ENCODE measurements at regions not wholly inside any gene's neighbourhood (a gene's known extent, or its start where the extent isn't known, plus 50 kb on each side); places are given as distances from the start of the nearest gene placed in this dataset.

DNA sequence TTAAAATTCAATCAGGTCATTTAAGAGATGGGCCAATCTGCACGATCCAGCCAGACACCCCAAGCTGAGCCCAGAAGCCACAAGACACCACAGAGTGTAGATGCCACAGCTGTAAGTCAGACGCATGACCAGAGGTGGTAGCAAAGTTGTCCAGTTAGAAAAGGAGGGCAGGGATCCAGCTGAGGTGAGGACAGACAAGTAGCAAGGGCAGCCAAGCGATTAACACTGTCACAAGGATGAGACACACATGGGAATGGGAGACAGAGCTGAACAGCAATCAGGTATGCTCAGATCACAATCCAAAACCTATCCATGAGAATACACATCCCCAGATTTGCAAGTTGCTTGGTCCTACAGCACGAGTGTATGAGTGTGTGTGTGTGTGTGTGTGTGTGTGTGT is 143.4 kb upstream of the STK17B start:
- in situ Hi-C loops (cut with MboI; ENCODE audit: low pct_ligation_motif_present in 1 of 4, low pct_unique_long_range_greater_than_20kb in 1 of 4, low sequenced_read_pairs in 3 of 4), result loop anchor here in 1 of 4 donors (25.0 kb wide), 1 partner anchor 323 kb away; the partner anchor contains the start of gene CCDC150
- DNase-seq, result no peak
- TF ChIP-seq POLR2AphosphoS5 (IDR thresholded peaks at IDR 0.05), result no peak
- TF ChIP-seq EP300 (IDR thresholded peaks at IDR 0.05; ENCODE audit: low read depth), result no peak
- TF ChIP-seq, protein P1, sequence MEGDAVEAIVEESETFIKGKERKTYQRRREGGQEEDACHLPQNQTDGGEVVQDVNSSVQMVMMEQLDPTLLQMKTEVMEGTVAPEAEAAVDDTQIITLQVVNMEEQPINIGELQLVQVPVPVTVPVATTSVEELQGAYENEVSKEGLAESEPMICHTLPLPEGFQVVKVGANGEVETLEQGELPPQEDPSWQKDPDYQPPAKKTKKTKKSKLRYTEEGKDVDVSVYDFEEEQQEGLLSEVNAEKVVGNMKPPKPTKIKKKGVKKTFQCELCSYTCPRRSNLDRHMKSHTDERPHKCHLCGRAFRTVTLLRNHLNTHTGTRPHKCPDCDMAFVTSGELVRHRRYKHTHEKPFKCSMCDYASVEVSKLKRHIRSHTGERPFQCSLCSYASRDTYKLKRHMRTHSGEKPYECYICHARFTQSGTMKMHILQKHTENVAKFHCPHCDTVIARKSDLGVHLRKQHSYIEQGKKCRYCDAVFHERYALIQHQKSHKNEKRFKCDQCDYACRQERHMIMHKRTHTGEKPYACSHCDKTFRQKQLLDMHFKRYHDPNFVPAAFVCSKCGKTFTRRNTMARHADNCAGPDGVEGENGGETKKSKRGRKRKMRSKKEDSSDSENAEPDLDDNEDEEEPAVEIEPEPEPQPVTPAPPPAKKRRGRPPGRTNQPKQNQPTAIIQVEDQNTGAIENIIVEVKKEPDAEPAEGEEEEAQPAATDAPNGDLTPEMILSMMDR (IDR thresholded peaks at IDR 0.05), result no peak
- TF ChIP-seq POLR2A (IDR thresholded peaks at IDR 0.05), result no peak
- Histone ChIP-seq H3K27ac (no peak overlapping the region), H3K36me3 (no peaks in the 10 kb centered on the region), H3K4me1 (no peaks in the 10 kb centered on the region), H3K4me3 (no peak overlapping the region), H3K27me3 (no peaks in the 10 kb centered on the region), H3K9me3 (no peaks in the 10 kb centered on the region)
- intact Hi-C loops (cut with DNase I; ENCODE audit: low total_unique reads), result no loop called here
- WGBS, 2 donors (ENCODE audit: low coverage in 1 of 2), result 67 to 86% methylated on average over 2 to 4 of the region's 4 CpGs

GRCh38 chr2:196315388-196316049 is 144.1 kb upstream of the STK17B start:
- Histone ChIP-seq H3K4me1 (no peaks in the 10 kb centered on the region), H3K27ac (no peak overlapping the region), H3K9me3 (no peaks in the 10 kb centered on the region), H3K36me3 (no peaks in the 10 kb centered on the region), H3K4me3 (no peak overlapping the region), H3K27me3 (no peaks in the 10 kb centered on the region)
- no peak for DNase-seq
- TF ChIP-seq, protein P1 (IDR thresholded peaks at IDR 0.05), result no peak
- no peak for TF ChIP-seq POLR2A (IDR thresholded peaks at IDR 0.05)
- TF ChIP-seq POLR2AphosphoS5 (IDR thresholded peaks at IDR 0.05), result no peak
- TF ChIP-seq EP300 (IDR thresholded peaks at IDR 0.05; ENCODE audit: low read depth), result no peak
- intact Hi-C loops (cut with DNase I; ENCODE audit: low total_unique reads) (no loop called here), in situ Hi-C loops (cut with MboI; ENCODE audit: low pct_ligation_motif_present in 1 of 4, low pct_unique_long_range_greater_than_20kb in 1 of 4, low sequenced_read_pairs in 3 of 4) (loop anchor here in 1 of 4 donors (25.0 kb wide), 1 partner anchor 322 kb away; the partner anchor contains the start of gene CCDC150)
- WGBS, 2 donors (ENCODE audit: low coverage in 1 of 2), result 66 to 68% methylated on average over 3 of the region's 3 CpGs

- H3K4me3 ChIP-seq, result no peak overlapping the region
- no peak for TF ChIP-seq POLR2AphosphoS5 (IDR thresholded peaks at IDR 0.05)
- TF ChIP-seq POLR2A (IDR thresholded peaks at IDR 0.05), result no peak
- no peak for TF ChIP-seq EP300 (IDR thresholded peaks at IDR 0.05; ENCODE audit: low read depth)
- TF ChIP-seq, protein P1 (IDR thresholded peaks at IDR 0.05), result no peak
- WGBS, 2 donors (ENCODE audit: low coverage in 1 of 2), result 56 to 79% methylated on average over 4 of the region's 4 CpGs
- no peaks in the 10 kb centered on the region for H3K9me3 ChIP-seq
- intact Hi-C loops (cut with DNase I; ENCODE audit: low total_unique reads), result no loop called here
- no peaks in the 10 kb centered on the region for H3K36me3 ChIP-seq
- no peaks in the 10 kb centered on the region for H3K4me1 ChIP-seq
- in situ Hi-C loops (cut with MboI; ENCODE audit: low pct_ligation_motif_present in 1 of 4, low pct_unique_long_range_greater_than_20kb in 1 of 4, low sequenced_read_pairs in 3 of 4), result loop anchor here in 1 of 4 donors (25.0 kb wide), 1 partner anchor 321 kb away; the partner anchor contains the start of gene CCDC150
- no peaks in the 10 kb centered on the region for H3K27me3 ChIP-seq
- H3K27ac ChIP-seq, result no peak overlapping the region
- no peak for DNase-seq
Measured at GRCh38 chr2:196316050-196316430, 144.7 kb upstream of the STK17B start.

GRCh38 chr2:196318517-196319377 is 147.4 kb upstream of the STK17B start:
- Histone ChIP-seq H3K9me3 (no peaks in the 10 kb centered on the region), H3K4me3 (no peak overlapping the region), H3K4me1 (no peaks in the 10 kb centered on the region), H3K27ac (no peak overlapping the region), H3K27me3 (no peaks in the 10 kb centered on the region), H3K36me3 (no peaks in the 10 kb centered on the region)
- 86% methylated on average over 24 of the region's 24 CpGs; no CpG with 5 or more reads in 1 of the 2 donors for WGBS, 2 donors (ENCODE audit: low coverage in 1 of 2)
- intact Hi-C loops (cut with DNase I; ENCODE audit: low total_unique reads), result no loop called here
- no peak for DNase-seq
- in situ Hi-C loops (cut with MboI; ENCODE audit: low pct_ligation_motif_present in 1 of 4, low pct_unique_long_range_greater_than_20kb in 1 of 4, low sequenced_read_pairs in 3 of 4), result loop anchor here in 1 of 4 donors (25.0 kb wide), 1 partner anchor 319 kb away; the partner anchor contains the start of gene CCDC150
- no peak for TF ChIP-seq POLR2AphosphoS5 (IDR thresholded peaks at IDR 0.05)
- TF ChIP-seq, protein P1 (IDR thresholded peaks at IDR 0.05), result no peak
- TF ChIP-seq POLR2A (IDR thresholded peaks at IDR 0.05), result no peak
- no peak for TF ChIP-seq EP300 (IDR thresholded peaks at IDR 0.05; ENCODE audit: low read depth)

Measured in transverse colon (tissue), 4 donors.